SJCRH30 (cell line): ENCODE measurements at regions not wholly inside any gene's neighbourhood (a gene's known extent, or its start where the extent isn't known, plus 50 kb on each side); places are given as distances from the start of the nearest gene placed in this dataset.
"Not testable (repeated sequence)": the region's sequence is repeated elsewhere in the genome, so short reads cannot be mapped to it uniquely, and the experiment has no call there.

Experiments
- DNase-seq, 2 experiments: peaks; one replicate each; pipeline ENCODE4 v3.0.0-alpha.2; 2015 to 2020
- H3K27ac ChIP-seq: fragments of 250-450 bp; sonication (Bioruptor Pico); 2 replicates; pipeline ENCODE4 v1.5.1; 2020; ENCODE audit warnings: mild to moderate bottlenecking, moderate library complexity
- H3K27me3 ChIP-seq: fragments of 250-450 bp; sonication (Bioruptor Pico); 2 replicates; pipeline ENCODE4 v1.5.1; 2020; ENCODE audit warnings: mild to moderate bottlenecking, moderate library complexity
- H3K36me3 ChIP-seq: fragments of 250-450 bp; sonication (Bioruptor Pico); 2 replicates; pipeline ENCODE4 v1.5.1; 2020; ENCODE audit warnings: mild to moderate bottlenecking, moderate library complexity
- H3K4me1 ChIP-seq: fragments of 250-450 bp; sonication (Bioruptor Pico); 2 replicates; pipeline ENCODE4 v1.5.1; 2020; ENCODE audit warnings: mild to moderate bottlenecking, moderate library complexity
- H3K4me3 ChIP-seq: fragments of 250-450 bp; sonication (Bioruptor Pico); 2 replicates; pipeline ENCODE4 v1.5.1; 2020; ENCODE audit warnings: mild to moderate bottlenecking, moderate library complexity
- H3K9me3 ChIP-seq: fragments of 250-450 bp; sonication (Bioruptor Pico); replicated peaks from 2 replicates; pipeline ENCODE4 v1.5.1; 2020; ENCODE audit warnings: mild to moderate bottlenecking, moderate library complexity

DNA sequence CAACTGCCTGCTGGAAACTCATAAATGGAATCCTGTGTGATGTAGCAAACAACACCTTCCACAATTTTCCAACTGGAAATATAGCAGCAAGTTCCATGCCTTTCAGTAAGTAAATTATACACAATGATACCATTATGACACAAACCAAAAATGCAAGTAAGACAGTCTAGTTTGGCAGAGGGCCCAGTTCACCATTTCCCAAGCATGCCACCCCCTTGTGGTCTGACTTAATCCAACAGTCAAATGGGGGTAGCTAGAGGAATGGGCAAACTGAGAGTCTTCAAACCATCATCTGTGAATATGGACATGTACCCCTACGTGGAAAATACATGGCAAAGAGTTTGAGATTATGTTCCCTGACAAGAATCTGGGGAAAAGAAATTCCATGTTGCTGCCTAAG lies 137.6 kb upstream of the VWC2 start:
- peak in 1 of 2 experiments; percentile 13 for DNase-seq
- Histone ChIP-seq H3K9me3 (no peaks in the 10 kb centered on the region), H3K27ac (no peak overlapping the region), H3K27me3 (no peaks in the 10 kb centered on the region), H3K4me1 (no peaks in the 10 kb centered on the region), H3K36me3 (no peaks in the 10 kb centered on the region), H3K4me3 (no peak overlapping the region)

- no peak overlapping the region for H3K4me3 ChIP-seq
- H3K27ac ChIP-seq = no peak overlapping the region
- no peak for DNase-seq
- no peaks in the 10 kb centered on the region for H3K4me1 ChIP-seq
- no peaks in the 10 kb centered on the region for H3K9me3 ChIP-seq
- no peaks in the 10 kb centered on the region for H3K27me3 ChIP-seq
- H3K36me3 ChIP-seq = no peaks in the 10 kb centered on the region
Measured at GRCh38 chr7:49636400-49636799, 137.0 kb upstream of the VWC2 start.

DNA sequence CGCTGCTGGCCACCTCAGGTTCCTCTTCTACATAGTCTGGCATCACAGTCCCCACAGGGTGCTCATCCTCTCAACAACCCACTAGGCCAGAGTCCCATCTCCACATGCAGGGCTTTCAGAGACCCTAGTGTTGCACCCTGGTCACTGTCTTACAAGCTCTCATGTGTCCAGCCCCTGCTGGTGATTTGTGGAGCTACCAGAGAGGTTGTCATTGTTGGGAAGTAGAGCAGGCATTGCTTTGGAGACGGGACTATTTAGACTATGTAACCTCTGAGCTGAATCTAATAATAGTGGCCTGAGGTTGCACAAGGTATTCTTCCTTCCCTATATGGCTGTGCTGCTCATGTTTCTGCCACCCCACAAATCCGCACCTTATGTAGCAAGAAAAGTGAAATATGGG lies 135.3 kb upstream of the VWC2 start:
- no peak for DNase-seq
- no peaks in the 10 kb centered on the region for H3K36me3 ChIP-seq
- no peaks in the 10 kb centered on the region for H3K9me3 ChIP-seq
- no peak overlapping the region for H3K27ac ChIP-seq
- no peaks in the 10 kb centered on the region for H3K27me3 ChIP-seq
- no peaks in the 10 kb centered on the region for H3K4me1 ChIP-seq
- H3K4me3 ChIP-seq = no peak overlapping the region

DNA sequence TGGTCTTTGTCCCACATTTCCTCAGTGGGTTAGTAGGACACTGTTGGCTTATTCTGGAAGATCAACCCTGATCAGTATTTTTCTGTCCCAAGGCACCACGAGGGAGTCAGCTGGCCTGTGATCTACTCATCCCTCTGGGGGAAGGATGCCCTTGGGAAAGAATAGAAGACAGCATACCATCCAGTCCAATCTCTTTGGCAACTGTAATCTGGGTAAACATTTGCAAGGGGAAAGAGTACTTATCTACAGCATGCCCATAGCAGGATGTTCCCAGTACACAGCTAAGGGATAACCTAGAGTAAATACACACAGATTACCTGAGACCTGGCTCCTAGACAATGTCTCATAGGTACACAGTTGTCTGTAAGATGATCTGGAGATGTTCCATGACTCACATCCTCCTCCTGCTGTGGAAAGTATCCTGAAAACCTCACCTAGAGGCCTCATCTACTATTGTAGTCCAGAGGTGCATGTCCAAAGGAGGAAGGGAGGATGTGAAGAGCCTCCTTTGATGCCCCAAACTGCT lies 134.3 kb upstream of the VWC2 start:
- DNase-seq = no peak
- no peaks in the 10 kb centered on the region for H3K9me3 ChIP-seq
- H3K36me3 ChIP-seq = no peaks in the 10 kb centered on the region
- no peak overlapping the region for H3K4me3 ChIP-seq
- no peaks in the 10 kb centered on the region for H3K27me3 ChIP-seq
- H3K4me1 ChIP-seq = no peaks in the 10 kb centered on the region
- no peak overlapping the region for H3K27ac ChIP-seq

DNA sequence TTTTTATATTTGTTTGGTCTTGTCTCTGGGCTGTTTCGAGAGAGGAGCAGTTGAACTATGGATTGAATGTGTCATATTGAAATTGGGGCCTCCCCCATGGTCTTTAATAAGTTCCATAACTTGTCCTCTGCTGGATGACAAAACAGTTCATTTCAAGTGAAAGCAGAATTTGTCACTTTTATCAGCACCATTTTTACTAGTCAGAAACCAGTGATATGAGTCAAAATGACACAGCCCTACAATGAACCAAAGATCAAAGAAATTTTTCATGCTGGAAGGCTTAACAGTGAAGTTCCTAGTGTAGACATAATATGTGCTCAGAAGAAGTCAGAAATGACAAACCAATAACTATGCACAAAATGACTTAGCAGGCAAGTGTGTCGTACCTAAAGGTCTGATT lies 133.6 kb upstream of the VWC2 start:
- Histone ChIP-seq H3K27me3 (no peaks in the 10 kb centered on the region), H3K4me1 (peaks cover 2% of the 10 kb centered on the region; the same call in 1 of the 2 replicates), H3K27ac (no peak overlapping the region), H3K4me3 (no peak overlapping the region), H3K36me3 (no peaks in the 10 kb centered on the region), H3K9me3 (no peaks in the 10 kb centered on the region)
- DNase-seq = no peak

DNA sequence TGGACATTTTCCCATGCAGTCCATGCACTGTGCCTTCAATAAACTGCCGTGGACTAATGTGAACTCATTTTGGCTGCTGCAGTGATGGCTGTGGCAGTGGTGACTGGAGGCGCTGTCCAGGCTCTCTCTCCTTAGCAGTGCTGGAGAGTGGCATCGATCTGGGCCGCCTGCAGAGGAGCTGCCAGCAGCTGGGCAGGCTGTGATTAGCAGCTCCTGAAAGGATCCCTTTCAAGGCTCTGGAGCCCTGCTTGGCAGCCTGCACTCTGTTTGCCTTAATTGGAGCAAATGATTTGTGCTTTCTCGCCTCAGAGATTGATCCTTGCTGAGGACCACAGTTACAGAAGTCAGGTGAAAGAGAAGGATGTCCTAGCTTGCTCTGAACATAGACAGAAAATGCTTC lies 130.1 kb upstream of the VWC2 start:
- Histone ChIP-seq H3K27ac (no peak overlapping the region), H3K4me1 (peaks cover 4% of the 10 kb centered on the region; the same call in 1 of the 2 replicates), H3K9me3 (no peaks in the 10 kb centered on the region), H3K36me3 (no peaks in the 10 kb centered on the region), H3K4me3 (no peak overlapping the region), H3K27me3 (no peaks in the 10 kb centered on the region)
- DNase-seq = no peak

DNA sequence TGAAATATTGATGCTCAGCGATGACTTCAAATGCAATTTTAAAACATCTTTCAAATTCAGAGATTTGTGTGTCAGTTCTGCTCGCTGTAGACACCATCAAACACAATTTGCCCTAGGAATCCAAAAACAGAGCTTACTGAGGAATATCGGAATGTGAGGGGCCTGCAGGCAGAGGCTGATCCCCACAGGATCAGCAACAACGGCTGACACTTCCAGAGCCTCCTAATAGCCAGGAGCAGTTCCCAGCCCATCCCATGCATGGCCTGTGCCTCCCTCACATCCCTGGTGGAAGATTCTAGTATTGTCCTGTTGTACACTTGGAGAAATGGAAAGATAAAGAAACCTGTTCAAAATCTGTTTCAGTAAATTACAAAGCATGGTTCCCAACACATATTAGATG lies 129.7 kb upstream of the VWC2 start:
- no peak for DNase-seq
- Histone ChIP-seq H3K9me3 (no peaks in the 10 kb centered on the region), H3K36me3 (no peaks in the 10 kb centered on the region), H3K4me1 (peaks cover 4% of the 10 kb centered on the region; the same call in 1 of the 2 replicates), H3K27ac (no peak overlapping the region), H3K4me3 (no peak overlapping the region), H3K27me3 (no peaks in the 10 kb centered on the region)

- H3K4me1 ChIP-seq = peaks cover 4% of the 10 kb centered on the region; the same call in 1 of the 2 replicates
- H3K4me3 ChIP-seq = no peak overlapping the region
- H3K27me3 ChIP-seq = no peaks in the 10 kb centered on the region
- no peaks in the 10 kb centered on the region for H3K9me3 ChIP-seq
- H3K27ac ChIP-seq = no peak overlapping the region
- DNase-seq = peak; percentile 32 to 37
- H3K36me3 ChIP-seq = no peaks in the 10 kb centered on the region
Measured at GRCh38 chr7:49644396-49645166, 128.9 kb upstream of the VWC2 start.

- H3K9me3 ChIP-seq = no peaks in the 10 kb centered on the region
- no peak overlapping the region for H3K27ac ChIP-seq
- no peak for DNase-seq
- H3K4me1 ChIP-seq = peaks cover 4% of the 10 kb centered on the region; the same call in 1 of the 2 replicates
- H3K27me3 ChIP-seq = no peaks in the 10 kb centered on the region
- H3K36me3 ChIP-seq = no peaks in the 10 kb centered on the region
- H3K4me3 ChIP-seq = no peak overlapping the region
Measured at GRCh38 chr7:49645296-49645695, 128.1 kb upstream of the VWC2 start.

DNA sequence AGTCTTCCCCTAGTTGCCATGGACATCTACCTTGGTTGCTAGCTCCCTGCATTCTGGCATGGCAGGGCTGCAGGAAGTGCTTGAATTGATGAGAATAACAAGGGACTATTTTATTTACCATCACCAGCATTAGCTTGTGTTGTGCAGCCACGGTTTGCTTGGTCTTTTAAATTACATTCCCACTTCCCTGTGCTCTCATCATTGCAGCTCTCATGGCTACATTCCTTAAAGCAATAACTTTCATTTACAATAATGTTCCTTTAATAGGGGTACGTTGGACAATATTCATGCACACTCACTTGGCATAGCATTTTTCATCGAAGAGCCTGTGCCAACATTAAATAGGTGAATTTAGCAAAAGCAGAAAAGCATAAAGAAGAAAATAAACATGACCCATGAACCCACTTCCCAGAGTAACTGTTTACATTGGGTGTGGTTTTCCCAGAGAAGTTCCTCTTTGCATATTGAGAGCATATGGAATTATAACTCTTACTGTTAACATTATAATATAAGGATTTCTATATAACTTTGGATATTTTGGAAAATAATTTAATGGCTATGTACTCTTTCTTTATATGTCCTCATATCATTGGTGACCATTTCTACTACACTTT lies 113.2 kb upstream of the VWC2 start:
- Histone ChIP-seq H3K27ac (no peak overlapping the region), H3K36me3 (no peaks in the 10 kb centered on the region)
- DNase-seq = no peak

GRCh38 chr7:49660976-49661375 lies 112.5 kb upstream of the VWC2 start:
- no peak overlapping the region for H3K27ac ChIP-seq
- DNase-seq = no peak
- no peak overlapping the region for H3K4me3 ChIP-seq
- H3K36me3 ChIP-seq = no peaks in the 10 kb centered on the region
- H3K9me3 ChIP-seq = no peaks in the 10 kb centered on the region
- H3K27me3 ChIP-seq = no peaks in the 10 kb centered on the region
- no peaks in the 10 kb centered on the region for H3K4me1 ChIP-seq

More for the DNA sequence above, 113.2 kb upstream of the VWC2 start:
- Histone ChIP-seq H3K27me3 (no peaks in the 10 kb centered on the region), H3K4me3 (no peak overlapping the region), H3K9me3 (no peaks in the 10 kb centered on the region), H3K4me1 (no peaks in the 10 kb centered on the region)

DNA sequence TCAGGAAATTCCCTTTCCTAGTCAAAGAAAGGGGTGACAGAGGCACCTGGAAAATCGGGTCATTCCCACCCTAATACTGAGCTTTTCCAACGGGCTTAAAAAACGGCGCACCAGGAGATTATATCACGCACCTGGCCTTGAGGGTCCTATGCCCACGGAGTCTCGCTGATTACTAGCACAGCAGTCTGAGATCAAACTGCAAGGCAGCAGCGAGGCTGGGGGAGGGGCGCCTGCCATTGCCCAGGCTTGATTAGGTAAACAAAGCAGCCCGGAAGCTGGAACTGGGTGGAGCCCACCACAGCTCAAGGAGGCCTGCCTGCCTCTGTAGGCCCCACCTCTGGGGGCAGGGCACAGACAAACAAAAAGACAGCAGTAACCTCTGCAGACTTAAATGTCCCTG lies 107.5 kb upstream of the VWC2 start:
- not testable (repeated sequence) for DNase-seq, H3K4me3 ChIP-seq, H3K27me3 ChIP-seq, H3K27ac ChIP-seq, H3K36me3 ChIP-seq, H3K4me1 ChIP-seq, H3K9me3 ChIP-seq

DNA sequence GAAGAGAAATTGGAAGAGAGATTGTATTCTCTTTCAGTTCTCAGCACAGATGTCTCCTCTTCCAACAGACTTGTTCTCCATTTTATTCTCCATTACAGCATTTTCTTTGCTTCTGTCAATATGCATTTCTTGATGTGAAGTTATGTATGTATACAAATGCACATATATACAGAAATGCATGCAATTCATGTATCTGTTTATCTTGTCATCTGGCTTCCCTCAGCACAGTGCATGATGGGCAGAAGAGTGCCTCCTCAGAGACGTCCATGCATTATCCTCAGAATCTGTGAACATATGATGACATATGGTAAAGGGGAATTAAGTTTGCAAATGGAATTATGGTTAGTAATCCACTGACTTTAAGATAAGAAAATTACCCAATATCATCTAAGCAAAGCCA lies 106.7 kb upstream of the VWC2 start:
- Histone ChIP-seq H3K9me3 (no peaks in the 10 kb centered on the region), H3K36me3 (no peaks in the 10 kb centered on the region), H3K4me1 (no peaks in the 10 kb centered on the region), H3K27ac (no peak overlapping the region), H3K27me3 (peaks cover 6% of the 10 kb centered on the region; the same call in 1 of the 2 replicates), H3K4me3 (no peak overlapping the region)
- no peak for DNase-seq

DNA sequence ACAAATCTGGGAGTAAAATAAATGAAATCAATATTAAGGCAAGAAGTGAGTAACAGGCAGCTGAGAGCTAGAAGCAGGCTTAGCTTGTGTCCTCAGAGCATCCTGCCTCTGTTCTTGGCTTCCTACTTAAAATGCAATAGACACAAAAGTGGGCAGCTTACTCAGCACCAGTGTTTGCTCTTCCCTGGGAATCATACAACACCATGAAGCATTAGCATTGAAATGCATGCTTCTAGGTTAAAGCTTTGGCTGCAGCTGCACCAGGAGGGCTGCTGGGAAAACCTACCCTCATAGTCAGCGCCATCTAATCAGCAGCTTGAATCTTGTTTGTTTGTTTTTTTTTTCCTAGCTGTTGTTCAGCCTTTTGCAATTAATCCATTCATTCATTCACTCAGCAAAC lies 104.2 kb upstream of the VWC2 start:
- Histone ChIP-seq H3K36me3 (no peaks in the 10 kb centered on the region), H3K27me3 (peaks cover 6% of the 10 kb centered on the region; the same call in 1 of the 2 replicates), H3K4me3 (no peak overlapping the region), H3K4me1 (no peaks in the 10 kb centered on the region), H3K9me3 (no peaks in the 10 kb centered on the region), H3K27ac (no peak overlapping the region)
- DNase-seq = no peak

- no peak for DNase-seq
- Histone ChIP-seq H3K36me3 (no peaks in the 10 kb centered on the region), H3K27ac (no peak overlapping the region), H3K4me3 (no peak overlapping the region), H3K4me1 (no peaks in the 10 kb centered on the region), H3K9me3 (no peaks in the 10 kb centered on the region), H3K27me3 (peaks cover 6% of the 10 kb centered on the region; the same call in 1 of the 2 replicates)
Measured at GRCh38 chr7:49669692-49670260, 103.7 kb upstream of the VWC2 start.
